SH-SY5Y (cell line): ENCODE measurements at regions not wholly inside any gene's neighbourhood (a gene's known extent, or its start where the extent isn't known, plus 50 kb on each side); places are given as distances from the start of the nearest gene placed in this dataset.

ENCODE experiments used
- GATA2 ChIP-seq: IDR thresholded peaks from 2 replicates; pipeline ENCODE4 v1.6.1; 2011; ENCODE audit warnings: mild to moderate bottlenecking, low read depth, low read length
- GATA3 ChIP-seq: IDR thresholded peaks from 2 replicates; pipeline ENCODE4 v1.6.1; 2011; ENCODE audit warnings: low read depth, mild to moderate bottlenecking, low read length, moderate library complexity

DNA sequence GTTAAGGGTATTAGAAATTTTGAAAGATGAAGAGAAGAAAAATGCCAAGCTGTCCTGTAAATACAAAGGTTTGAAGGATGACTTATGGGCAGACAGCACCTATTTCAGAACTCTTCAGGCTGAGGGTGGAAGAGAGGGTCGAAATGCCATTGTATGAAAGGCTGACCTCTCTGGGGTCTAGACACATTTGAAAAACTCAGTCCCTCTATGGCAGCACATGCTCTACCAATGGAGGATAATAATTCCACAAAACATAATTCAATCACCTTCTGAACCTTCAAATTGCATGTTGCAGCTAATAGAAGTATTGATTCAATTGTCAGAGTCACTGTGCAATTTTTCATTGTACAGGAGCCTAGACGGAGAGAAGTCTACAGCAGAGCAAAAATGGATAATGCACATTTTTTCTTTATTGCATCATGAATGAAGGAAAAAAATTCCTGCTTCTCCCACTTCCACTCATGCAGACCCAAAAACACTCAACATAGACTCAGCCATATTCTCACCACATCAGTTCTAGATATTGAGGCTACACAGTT lies 569.1 kb downstream of the TBL1XR1 start:
- no peak for TF ChIP-seq GATA3
- no peak for TF ChIP-seq GATA2
